GM21723 (cell line): ENCODE measurements at regions not wholly inside any gene's neighbourhood (a gene's known extent, or its start where the extent isn't known, plus 50 kb on each side); places are given as distances from the start of the nearest gene placed in this dataset.

ENCODE experiments used
- ATAC-seq: cut with Tn5 transposase; IDR thresholded peaks from one replicate; pipeline ENCODE4 v1.9.1; 2021; ENCODE audit warnings: mild to moderate bottlenecking, moderate library complexity; ENCODE audit not compliant: unreplicated experiment

DNA sequence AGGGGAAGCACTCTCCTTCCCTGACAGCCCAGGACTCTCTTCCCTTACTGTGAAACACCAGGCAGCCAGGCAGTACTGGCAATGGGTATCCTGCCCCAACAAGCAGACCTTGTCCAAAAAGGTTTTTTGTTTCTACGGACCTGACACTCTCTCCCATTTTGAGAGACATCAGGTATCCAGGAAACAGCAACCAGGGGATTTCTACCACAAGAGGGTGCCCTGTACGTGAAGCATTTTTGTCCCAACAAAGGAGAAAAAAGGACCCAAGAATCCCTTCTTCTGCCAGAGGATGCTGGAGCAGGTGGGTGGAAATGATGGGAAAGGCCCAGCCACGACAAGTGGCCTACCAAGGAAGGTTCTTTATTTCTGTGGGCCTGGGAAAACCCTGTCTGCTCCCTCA, 65.7 kb upstream of the FGF13 start:
- no peak for ATAC-seq

DNA sequence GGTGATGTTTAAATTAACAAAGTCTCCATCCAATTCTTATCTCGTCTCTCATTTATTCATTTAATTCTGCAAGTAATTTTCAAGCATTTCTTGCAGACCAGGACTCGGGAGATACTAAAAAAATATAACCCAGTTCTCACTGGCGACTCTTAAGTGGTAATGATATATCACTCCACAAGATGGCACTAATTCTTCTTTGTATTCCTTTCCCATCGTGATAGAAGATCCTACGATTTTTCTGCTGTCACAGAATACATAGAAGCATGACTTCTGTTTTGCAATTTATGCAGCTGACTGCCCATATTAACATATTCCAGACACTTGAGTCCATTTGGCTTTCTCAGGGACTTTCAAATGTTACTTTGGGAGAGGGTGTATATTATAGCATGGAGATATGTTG, 64.0 kb upstream of the FGF13 start:
- ATAC-seq, result no peak

DNA sequence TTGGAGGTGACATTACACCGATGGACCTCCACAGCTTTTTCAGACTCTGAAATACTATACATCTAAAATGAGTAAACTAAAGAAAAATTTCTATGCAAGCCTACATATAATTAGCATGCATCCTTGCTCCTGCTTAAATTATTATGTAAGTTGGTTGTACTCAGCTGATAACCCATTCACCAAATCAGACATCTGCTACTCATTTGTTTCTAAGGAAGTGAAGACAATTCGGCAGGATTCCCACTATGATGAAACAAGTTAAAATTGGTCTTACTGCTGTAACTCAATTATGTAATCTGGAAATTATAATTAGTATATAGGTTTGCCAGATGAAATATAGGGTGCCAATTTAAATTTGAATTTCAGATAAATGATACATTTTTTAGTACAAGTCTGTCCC, 59.5 kb upstream of the FGF13 start:
- ATAC-seq, result no peak

DNA sequence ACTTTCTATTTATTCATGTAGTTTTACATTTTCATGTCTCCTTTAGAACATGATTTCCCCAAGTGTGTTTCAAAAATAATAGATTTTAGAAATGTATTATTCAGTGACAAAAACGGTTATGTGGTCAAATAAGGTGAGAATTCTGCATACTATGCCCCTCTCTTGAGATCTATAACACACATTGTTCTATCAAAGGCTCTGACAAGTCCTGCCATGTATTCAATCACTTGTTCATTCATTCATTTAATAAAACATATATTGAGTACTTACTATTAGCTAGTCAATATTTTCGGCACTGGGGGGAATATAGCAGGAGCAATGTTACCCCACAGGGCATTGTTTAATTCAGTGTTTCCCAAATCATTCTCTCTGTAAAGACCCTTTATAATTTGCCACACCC, 58.4 kb upstream of the FGF13 start:
- ATAC-seq, result no peak

DNA sequence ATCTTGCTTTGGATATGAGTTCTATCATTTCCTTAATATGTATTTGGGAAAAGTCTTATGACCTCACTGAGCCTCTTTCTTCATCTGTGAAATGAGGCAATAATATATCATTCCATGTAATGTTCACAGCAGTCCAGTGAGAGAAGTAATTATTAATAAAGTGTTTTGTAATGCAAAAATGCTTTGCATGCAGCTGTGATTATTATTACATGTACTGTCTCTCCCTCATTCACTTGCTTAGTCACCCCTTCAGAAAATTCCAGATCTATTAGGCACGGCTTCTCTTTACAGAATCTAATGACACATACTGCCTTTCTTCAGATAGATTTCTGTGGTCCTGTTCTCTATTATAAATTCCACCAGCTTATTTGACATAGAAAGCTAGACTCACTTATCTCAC, 53.5 kb upstream of the FGF13 start:
- ATAC-seq, result no peak

DNA sequence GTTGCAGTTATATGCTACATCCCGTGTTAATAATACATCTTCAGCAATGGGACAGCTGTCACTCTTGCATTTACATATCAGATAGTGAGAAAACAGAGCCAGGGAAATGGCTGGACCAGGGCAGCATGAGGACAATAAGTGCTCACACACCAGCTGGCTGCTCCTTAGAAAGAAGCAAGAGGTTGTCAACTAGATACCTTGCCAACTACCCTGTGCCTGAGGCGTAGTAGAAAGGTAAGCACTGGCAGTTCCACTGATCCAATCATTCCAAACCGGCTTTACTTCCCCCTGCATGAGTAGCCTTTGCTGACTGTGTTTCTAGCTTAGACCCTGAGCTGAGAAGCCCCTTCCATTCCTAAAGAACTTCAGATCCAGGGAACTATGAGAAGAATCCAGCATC, 52.2 kb upstream of the FGF13 start:
- ATAC-seq, result no peak

DNA sequence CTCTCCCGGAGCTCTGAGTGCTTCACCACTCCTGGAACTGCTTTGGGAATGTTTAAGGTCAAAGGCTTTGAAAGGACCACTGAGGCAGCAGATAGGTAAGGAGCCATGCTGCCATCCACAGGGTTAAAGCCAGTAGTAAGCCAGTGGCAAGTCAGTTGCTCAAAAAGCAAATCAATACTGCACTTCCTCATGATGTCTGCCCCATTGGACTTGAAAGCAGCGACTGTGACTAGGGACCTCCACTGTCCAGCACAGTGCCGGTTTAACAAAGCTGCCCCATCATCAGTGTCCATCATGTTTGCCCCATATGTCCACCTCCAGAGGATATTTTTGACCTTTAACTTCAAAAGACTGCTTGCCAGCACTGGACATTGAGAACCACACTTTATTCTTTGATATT, 49.9 kb upstream of the FGF13 start:
- ATAC-seq, result no peak
